Endothelial cell of umbilical vein (primary cell): ENCODE measurements at regions not wholly inside any gene's neighbourhood (a gene's known extent, or its start where the extent isn't known, plus 50 kb on each side); places are given as distances from the start of the nearest gene placed in this dataset.

Experiments
- BruUV-seq: library from RNA; stranded (reverse); fragments of 400-500 nt; replicated peaks from 2 replicates; lab custom pipeline; 2021; lab: Mats Ljungman, UMichigan
- CTCF ChIA-PET: fragments of 300-600, 350-600 bp; sonication (Branson Sonifier 250); formaldehyde crosslinking; loops from one replicate; lab custom pipeline; 2021; ENCODE audit warnings: antibody characterized with exemption, inconsistent platforms; lab: Charles Lee
- POLR2A ChIA-PET: fragments of 300-600, 350-600 bp; sonication (Branson Sonifier 250); formaldehyde crosslinking; loops from one replicate; lab custom pipeline; 2021; ENCODE audit warnings: antibody characterized with exemption, inconsistent platforms; lab: Charles Lee
- DNase-seq: peaks from one replicate; pipeline ENCODE4 v3.0.0-alpha.2; 2011; ENCODE audit warnings: low read depth, low spot score
- FAIRE-seq: peaks from 2 replicates; lab custom pipeline; 2011; peaks lifted over from hg19 to GRCh38; lab: Jason Lieb, UNC
- H2AFZ ChIP-seq: 2 replicates; pipeline ENCODE4 v1.6.0; 2012; ENCODE audit warnings: low read depth, low read length, control low read depth, inconsistent platforms
- H3K27ac ChIP-seq: 2 replicates; pipeline ENCODE4 v1.5.1; 2011; ENCODE audit warnings: low read depth, mild to moderate bottlenecking, control low read depth, low read length, moderate library complexity; ENCODE audit not compliant: insufficient read depth
- H3K27me3 ChIP-seq, 2 experiments: 2 replicates each; pipeline versions ENCODE4 v1.6.0 to v1.6.1; 2011; ENCODE audit warnings: low read length in 2 of 2, mixed read lengths in 1 of 2; ENCODE audit not compliant: control insufficient read depth in 2 of 2, insufficient read depth in 2 of 2
- H3K36me3 ChIP-seq, 2 experiments: 2 replicates in 1 of 2; 3 replicates in 1 of 2; pipeline ENCODE4 v1.5.1; 2011; ENCODE audit warnings: low read length in 2 of 2, mild to moderate bottlenecking in 1 of 2, moderate library complexity in 1 of 2; ENCODE audit not compliant: control insufficient read depth in 2 of 2, insufficient read depth in 2 of 2; ENCODE audit errors: extremely low read depth in 1 of 2
- H3K4me1 ChIP-seq: 3 replicates; pipeline ENCODE4 v1.5.1; 2011; ENCODE audit warnings: mild to moderate bottlenecking, low read length; ENCODE audit not compliant: control insufficient read depth, insufficient read depth; ENCODE audit errors: extremely low read depth
- H3K4me2 ChIP-seq: 2 replicates; pipeline ENCODE4 v1.6.1; 2011; ENCODE audit warnings: low read length, control low read depth, mixed read lengths; ENCODE audit not compliant: insufficient read depth
- H3K4me3 ChIP-seq, 3 experiments: fragments of 200-600 bp in 1 of 3; sonication (generic), shearing (Covaris generic) in 1 of 3; replicated peaks in 1 of 3; 2 replicates each; pipeline ENCODE4 v1.5.1; 2011 to 2016; ENCODE audit warnings: control low read depth in 3 of 3, low read length in 3 of 3, mild to moderate bottlenecking in 2 of 3, inconsistent platforms in 1 of 3, low read depth in 1 of 3, moderate library complexity in 1 of 3; ENCODE audit not compliant: insufficient read depth in 1 of 3
- H3K79me2 ChIP-seq: 2 replicates; pipeline ENCODE4 v1.6.0; 2012; ENCODE audit warnings: low read length, inconsistent platforms; ENCODE audit not compliant: control insufficient read depth, insufficient read depth
- H3K9ac ChIP-seq: replicated peaks from 2 replicates; pipeline ENCODE3; 2011; ENCODE audit warnings: low read length, control low read depth; ENCODE audit not compliant: insufficient read depth; ENCODE audit errors: extremely low read depth
- H3K9me1 ChIP-seq: replicated peaks from 3 replicates; pipeline ENCODE4 v1.6.0; 2011; ENCODE audit warnings: mild to moderate bottlenecking, low read length; ENCODE audit not compliant: control insufficient read depth, insufficient read depth; ENCODE audit errors: extremely low read depth
- H3K9me3 ChIP-seq: replicated peaks from 2 replicates; pipeline ENCODE4 v1.5.1; 2012; ENCODE audit warnings: low read length, inconsistent platforms; ENCODE audit not compliant: control insufficient read depth, insufficient read depth
- H4K20me1 ChIP-seq: replicated peaks from 2 replicates; pipeline ENCODE3; 2011; ENCODE audit warnings: mild to moderate bottlenecking, low read length; ENCODE audit not compliant: control insufficient read depth, insufficient read depth; ENCODE audit errors: extremely low read depth
- CTCF ChIP-seq, 2 donors: IDR thresholded peaks; 1 replicate in 1 of 2; 2 replicates in 1 of 2; pipeline ENCODE4 v1.5.1; 2011; ENCODE audit warnings: low read length in 2 of 2, mild to moderate bottlenecking in 2 of 2, moderate library complexity in 2 of 2, control low read depth in 1 of 2, inconsistent platforms in 1 of 2, low read depth in 1 of 2; ENCODE audit not compliant: insufficient read depth in 1 of 2; ENCODE audit errors: extremely low read depth in 1 of 2
- EZH2 ChIP-seq: IDR thresholded peaks from 2 replicates; pipeline ENCODE4 v1.6.1; 2012; ENCODE audit warnings: borderline replicate concordance, low read depth, mild to moderate bottlenecking, moderate library complexity, low read length, inconsistent platforms; ENCODE audit not compliant: severe bottlenecking
- FOS ChIP-seq: IDR thresholded peaks from 2 replicates; pipeline ENCODE4 v1.6.1; 2011; ENCODE audit warnings: mild to moderate bottlenecking, low read length, moderate library complexity, borderline replicate concordance; ENCODE audit not compliant: insufficient read depth
- GATA2 ChIP-seq: IDR thresholded peaks from 2 replicates; pipeline ENCODE4 v1.7.0; 2011; ENCODE audit warnings: low read depth, mild to moderate bottlenecking, moderate library complexity, mixed read lengths, low read length; ENCODE audit not compliant: insufficient read length, insufficient read depth
- JUN ChIP-seq: IDR thresholded peaks from 2 replicates; pipeline ENCODE4 v1.6.1; 2011; ENCODE audit warnings: borderline replicate concordance, low read depth; ENCODE audit not compliant: insufficient read length, insufficient read depth
- MAX ChIP-seq: IDR thresholded peaks from 2 replicates; pipeline ENCODE4 v1.6.1; 2011; ENCODE audit not compliant: insufficient read depth, insufficient read length
- MYC ChIP-seq: IDR thresholded peaks from one replicate; pipeline ENCODE4 v1.6.1; 2011; ENCODE audit warnings: mild to moderate bottlenecking, low read depth, low read length
- POLR2A ChIP-seq: IDR thresholded peaks from 2 replicates; pipeline ENCODE4 v1.6.1; 2012; ENCODE audit warnings: low read depth, mild to moderate bottlenecking, control low read depth, low read length
- POLR2AphosphoS5 ChIP-seq: IDR thresholded peaks from 2 replicates; pipeline ENCODE4 v1.6.1; 2012; ENCODE audit warnings: low read depth, mild to moderate bottlenecking, control low read depth, low read length, moderate library complexity; ENCODE audit not compliant: insufficient read depth
- dilution Hi-C: fragments of 300-500 bp; cut with MboI; formaldehyde crosslinking; loops from one replicate; pipeline ENCODE4 v1.15.0; 2019; ENCODE audit warnings: low sequenced_read_pairs; ENCODE audit not compliant: extremely low pct_ligation_motif_present
- intact Hi-C: fragments of 100-400 bp; cut with micrococcal nuclease; formaldehyde crosslinking; loops from one replicate; pipeline ENCODE4 v1.10.0; 2022

DNA sequence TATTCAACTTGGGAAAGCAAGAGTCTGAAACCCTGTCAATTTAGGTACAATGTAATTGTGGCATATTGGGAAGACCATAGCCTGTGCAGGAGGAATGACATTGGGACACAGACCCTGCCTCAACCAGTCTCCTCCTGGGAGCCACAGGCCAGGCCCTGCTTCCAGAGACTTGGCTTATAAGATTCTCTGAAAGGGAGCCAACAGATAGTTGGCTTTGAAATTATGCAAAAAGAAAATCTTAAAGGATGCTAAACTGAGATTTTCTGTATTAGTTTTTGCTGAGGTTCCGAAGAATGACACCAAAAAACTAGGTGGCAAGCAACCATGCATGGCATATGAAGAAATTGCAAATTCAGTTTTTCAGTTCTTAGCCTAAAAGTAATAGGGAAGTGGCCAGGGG, 76.4 kb upstream of the CYRIA start:
- Histone ChIP-seq H3K9me3 (no peaks in the 10 kb centered on the region), H3K36me3 (no peaks in the 10 kb centered on the region), H3K4me1 (no peaks in the 10 kb centered on the region), H3K4me2 (no peak overlapping the region), H3K4me3 (no peak overlapping the region), H3K27me3 (no peaks in the 10 kb centered on the region), H4K20me1 (no peaks in the 10 kb centered on the region), H3K79me2 (no peaks in the 10 kb centered on the region), H3K27ac (no peak overlapping the region), H3K9ac (no peak overlapping the region), H2AFZ (no peak overlapping the region), H3K9me1 (no peaks in the 10 kb centered on the region)
- CTCF ChIA-PET = interaction anchor here (0.8 to 2.2 kb wide), 2 partner anchors 15 to 124 kb away, joined by 3 to 7 read pairs; no protein-coding TSS in a partner anchor
- no peak for DNase-seq
- POLR2A ChIA-PET = no interaction called here
- dilution Hi-C loops (no loop called here), intact Hi-C loops (no loop called here)
- no peak for TF ChIP-seq EZH2
- TF ChIP-seq MYC = no peak
- no peak for TF ChIP-seq POLR2AphosphoS5
- TF ChIP-seq FOS = no peak
- TF ChIP-seq GATA2 = no peak
- TF ChIP-seq CTCF (IDR thresholded peaks at IDR 0.05; ENCODE audit: extremely low read depth in 1 of 2, insufficient read depth in 1 of 2, low read depth in 1 of 2, low read length in 2 of 2) = no peak
- no peak for TF ChIP-seq POLR2A
- no peak for TF ChIP-seq JUN
- TF ChIP-seq MAX = no peak
- no TSS peak for BruUV-seq
- FAIRE-seq = no peak
